CD4-positive, CD25-positive, alpha-beta regulatory T cell (primary cell): ENCODE measurements at regions not wholly inside any gene's neighbourhood (a gene's known extent, or its start where the extent isn't known, plus 50 kb on each side); places are given as distances from the start of the nearest gene placed in this dataset.
A peak's percentile ranks its signal among the peaks of the same experiment; 100 is the strongest.

Experiments used
- ATAC-seq, 2 donors: fragments of 150-1000 bp; cut with Tn5 transposase; one replicate each; pipeline ENCODE4 v1.10.0; 2021; ENCODE audit warnings: low read depth in 2 of 2, moderate number of reproducible peaks in 2 of 2, moderate library complexity in 1 of 2
- DNase-seq, 3 donors: peaks; one replicate each; pipeline versions ENCODE4 v3.0.0 to v3.0.0-alpha.2; 2012 to 2022; ENCODE audit warnings: mixed read lengths in 1 of 3
- H3K27ac ChIP-seq: one replicate; pipeline ENCODE4 v1.7.0; 2013; ENCODE audit warnings: mild to moderate bottlenecking, low read length; ENCODE audit not compliant: insufficient read depth, poor library complexity, severe bottlenecking
- H3K27me3 ChIP-seq: one replicate; pipeline ENCODE4 v1.7.0; 2013; ENCODE audit warnings: low read length; ENCODE audit not compliant: control insufficient read depth, insufficient read depth
- H3K36me3 ChIP-seq: one replicate; pipeline ENCODE4 v1.7.0; 2013; ENCODE audit warnings: mild to moderate bottlenecking, low read length, moderate library complexity; ENCODE audit not compliant: control insufficient read depth, insufficient read depth
- H3K4me1 ChIP-seq: 2 replicates; pipeline ENCODE4 v1.7.0; 2013; ENCODE audit warnings: mild to moderate bottlenecking, low read length; ENCODE audit not compliant: insufficient read depth, control insufficient read depth, poor library complexity, severe bottlenecking
- H3K4me3 ChIP-seq: one replicate; pipeline ENCODE4 v1.7.0; 2013; ENCODE audit warnings: low read depth, mild to moderate bottlenecking, low read length, moderate library complexity
- H3K9me3 ChIP-seq, 2 experiments: 1 replicate in 1 of 2; 2 replicates in 1 of 2; pipeline ENCODE4 v1.7.0; 2013; ENCODE audit warnings: low read length in 2 of 2, mild to moderate bottlenecking in 1 of 2, moderate library complexity in 1 of 2; ENCODE audit not compliant: control insufficient read depth in 2 of 2
- H3K27ac Mint-ChIP-seq, 3 donors: one replicate each; pipeline ENCODE4 v1.8.0; 2020 to 2022; ENCODE audit warnings: mild to moderate bottlenecking in 3 of 3, mixed read lengths in 3 of 3, moderate library complexity in 2 of 3
- H3K27me3 Mint-ChIP-seq: one replicate; pipeline ENCODE4 v1.8.0; 2022; ENCODE audit warnings: mild to moderate bottlenecking, mixed read lengths
- H3K36me3 Mint-ChIP-seq: one replicate; pipeline ENCODE4 v1.8.0; 2020; ENCODE audit warnings: mixed read lengths
- H3K4me1 Mint-ChIP-seq, 4 donors: one replicate each; pipeline ENCODE4 v1.8.0; 2020 to 2022; ENCODE audit warnings: mixed read lengths in 4 of 4, mild to moderate bottlenecking in 1 of 4
- H3K4me3 Mint-ChIP-seq, 4 donors: one replicate each; pipeline ENCODE4 v1.8.0; 2020 to 2022; ENCODE audit warnings: mild to moderate bottlenecking in 4 of 4, mixed read lengths in 4 of 4, moderate library complexity in 3 of 4
- H3K9me3 Mint-ChIP-seq, 7 donors: one replicate each; pipeline ENCODE4 v1.8.0; 2020 to 2022; ENCODE audit warnings: mixed read lengths in 7 of 7, mild to moderate bottlenecking in 3 of 7, moderate library complexity in 2 of 7

DNA sequence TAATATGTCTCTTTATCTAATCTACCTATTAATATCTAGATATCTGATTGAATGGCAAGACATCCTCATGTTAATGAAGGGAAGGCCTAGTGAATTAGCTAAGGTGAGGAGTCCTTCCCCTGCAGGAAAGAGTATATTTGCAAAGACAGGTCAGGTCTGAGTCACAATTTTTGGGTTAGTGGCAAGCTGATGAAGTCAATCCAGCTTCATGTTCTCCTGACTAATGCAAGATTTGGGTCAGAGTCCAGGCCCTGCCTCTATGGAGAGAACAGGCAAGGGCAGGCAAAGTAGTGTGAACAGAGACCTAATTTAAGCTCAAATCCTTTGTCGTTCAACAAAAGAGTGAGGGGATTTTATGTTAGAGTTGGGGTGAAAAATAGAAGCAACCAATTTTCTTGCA lies 496.7 kb downstream of the BMP2 start:
- DNase-seq (no peak), ATAC-seq (no peak)
- Histone ChIP-seq H3K27ac (no peak overlapping the region), H3K9me3 (peaks cover 0 to 2% of the 10 kb centered on the region in 2 experiments), H3K4me3 (no peak overlapping the region), H3K4me1 (no peaks in the 10 kb centered on the region), H3K36me3 (no peaks in the 10 kb centered on the region), H3K27me3 (no peaks in the 10 kb centered on the region)
- H3K36me3 Mint-ChIP-seq = no peaks in the 10 kb centered on the region
- peaks cover 3 to 17% (median 7%) of the 10 kb centered on the region in 7 donors for H3K9me3 Mint-ChIP-seq
- no peaks in the 10 kb centered on the region for H3K27me3 Mint-ChIP-seq
- H3K27ac Mint-ChIP-seq = no peak overlapping the region
- no peak overlapping the region for H3K4me3 Mint-ChIP-seq
- no peaks in the 10 kb centered on the region for H3K4me1 Mint-ChIP-seq

DNA sequence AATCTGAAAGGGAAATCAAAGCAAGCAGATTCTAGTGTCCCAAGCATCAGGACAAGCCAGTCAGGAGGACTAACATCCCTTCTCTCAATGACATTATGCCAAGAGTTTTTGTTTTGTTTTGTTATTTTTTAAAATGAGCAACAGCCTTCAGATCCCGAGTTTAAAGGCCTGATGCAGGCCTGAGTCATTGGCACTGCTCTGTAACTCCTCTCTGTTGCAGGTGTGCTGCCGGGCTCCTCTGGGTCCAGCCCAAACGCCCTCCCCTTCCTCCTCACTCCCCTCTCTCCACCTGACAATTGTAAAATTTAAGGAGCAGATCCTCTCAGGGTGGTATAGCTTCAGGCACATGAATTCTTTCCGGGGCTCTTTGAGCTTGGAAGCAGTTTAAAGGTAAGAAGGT lies 502.0 kb downstream of the BMP2 start:
- no peaks in the 10 kb centered on the region for H3K9me3 ChIP-seq
- ATAC-seq (no peak), DNase-seq (no peak)
- no peaks in the 10 kb centered on the region for H3K27me3 ChIP-seq
- H3K27me3 Mint-ChIP-seq = no peaks in the 10 kb centered on the region
- H3K4me1 ChIP-seq = no peaks in the 10 kb centered on the region
- H3K9me3 Mint-ChIP-seq = peaks cover 2 to 30% (median 8%) of the 10 kb centered on the region in 7 donors
- H3K4me3 ChIP-seq = no peak overlapping the region
- H3K4me3 Mint-ChIP-seq = no peak overlapping the region
- H3K27ac ChIP-seq = no peak overlapping the region
- no peaks in the 10 kb centered on the region for H3K36me3 ChIP-seq
- no peaks in the 10 kb centered on the region for H3K36me3 Mint-ChIP-seq
- H3K4me1 Mint-ChIP-seq = no peaks in the 10 kb centered on the region
- no peak overlapping the region for H3K27ac Mint-ChIP-seq

DNA sequence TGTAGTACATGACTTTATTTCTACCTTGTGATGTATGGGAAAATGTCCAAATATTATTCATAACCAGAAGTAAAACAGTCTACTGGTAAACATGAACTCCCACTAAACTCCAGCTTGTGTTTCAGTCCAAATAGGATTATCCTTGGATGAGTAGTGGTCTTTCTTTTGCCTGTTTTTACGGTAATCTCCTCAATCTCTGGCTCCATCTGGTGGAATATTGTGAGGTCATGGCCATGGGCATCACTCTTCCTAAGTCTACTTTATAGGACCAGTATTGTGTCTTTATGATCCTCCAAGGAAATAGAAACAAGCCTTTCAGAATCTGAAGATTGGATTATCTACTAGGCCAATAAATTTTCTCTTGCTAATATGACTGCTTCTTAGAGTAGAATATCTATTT lies 505.0 kb downstream of the BMP2 start:
- no peaks in the 10 kb centered on the region for H3K27me3 ChIP-seq
- no peaks in the 10 kb centered on the region for H3K9me3 ChIP-seq
- Mint-ChIP-seq H3K27me3 (no peaks in the 10 kb centered on the region), H3K27ac (no peak overlapping the region), H3K9me3 (peaks cover 0 to 28% (median 8%) of the 10 kb centered on the region in 7 donors), H3K4me3 (no peak overlapping the region), H3K4me1 (no peaks in the 10 kb centered on the region), H3K36me3 (no peaks in the 10 kb centered on the region)
- H3K4me1 ChIP-seq = no peaks in the 10 kb centered on the region
- H3K4me3 ChIP-seq = no peak overlapping the region
- DNase-seq (no peak), ATAC-seq (no peak)
- no peaks in the 10 kb centered on the region for H3K36me3 ChIP-seq
- no peak overlapping the region for H3K27ac ChIP-seq

DNA sequence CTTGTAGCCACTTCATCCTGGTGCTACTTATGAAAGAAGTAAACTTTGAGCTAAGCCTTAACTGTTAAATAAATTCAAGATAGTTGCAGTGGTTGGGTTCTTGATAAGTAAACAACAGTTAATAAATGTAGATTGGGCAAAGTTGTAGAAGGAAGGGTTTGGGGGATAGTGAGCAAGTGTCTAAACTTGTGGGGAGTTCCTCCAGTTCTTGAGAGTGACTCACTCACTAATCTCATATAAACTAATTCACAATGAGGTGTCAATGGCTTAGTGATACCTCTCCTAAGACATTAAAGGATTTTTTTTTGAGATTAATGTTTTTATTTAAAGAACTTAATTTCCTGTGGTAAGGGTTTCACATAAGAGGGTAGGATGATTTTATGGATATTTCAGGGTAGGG lies 507.4 kb downstream of the BMP2 start:
- Histone ChIP-seq H3K4me3 (no peak overlapping the region), H3K9me3 (no peaks in the 10 kb centered on the region), H3K36me3 (no peaks in the 10 kb centered on the region), H3K27ac (no peak overlapping the region), H3K27me3 (no peaks in the 10 kb centered on the region), H3K4me1 (no peaks in the 10 kb centered on the region)
- ATAC-seq (no peak), DNase-seq (no peak)
- Mint-ChIP-seq H3K4me3 (no peak overlapping the region), H3K27me3 (no peaks in the 10 kb centered on the region), H3K27ac (no peak overlapping the region), H3K4me1 (no peaks in the 10 kb centered on the region), H3K9me3 (peaks cover 4 to 38% (median 6%) of the 10 kb centered on the region in 7 donors), H3K36me3 (no peaks in the 10 kb centered on the region)

DNA sequence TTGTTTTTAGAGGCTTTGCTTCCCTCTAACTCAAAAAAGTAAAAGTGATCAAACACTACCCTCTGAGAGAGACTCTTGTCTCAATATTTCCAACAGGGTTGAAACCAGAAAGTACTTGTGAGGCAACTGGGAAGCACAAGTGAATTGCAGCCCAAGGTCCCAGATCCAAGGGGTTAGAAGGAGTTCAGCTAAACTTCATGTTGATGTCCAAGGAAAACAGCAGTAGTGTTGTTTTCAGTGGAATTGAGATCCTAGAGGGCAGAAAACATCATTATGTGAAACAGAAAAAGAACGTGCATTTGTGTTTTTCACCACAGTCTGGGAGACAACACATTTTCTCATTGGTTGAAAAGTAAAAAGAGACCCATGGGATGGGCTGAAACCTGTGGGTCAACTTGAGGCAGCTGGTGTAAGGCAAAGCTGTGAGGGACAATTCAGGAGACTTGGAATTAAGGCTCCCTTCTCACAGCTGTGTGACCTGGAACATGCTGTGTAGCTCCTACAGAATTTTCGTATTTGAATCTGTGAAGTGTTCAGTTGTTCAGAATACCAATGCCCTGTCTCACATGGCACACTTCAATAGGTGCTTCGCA lies 508.3 kb downstream of the BMP2 start:
- H3K4me3 ChIP-seq = no peak overlapping the region
- peaks cover 4 to 36% (median 6%) of the 10 kb centered on the region in 7 donors for H3K9me3 Mint-ChIP-seq
- ATAC-seq = no peak

DNA sequence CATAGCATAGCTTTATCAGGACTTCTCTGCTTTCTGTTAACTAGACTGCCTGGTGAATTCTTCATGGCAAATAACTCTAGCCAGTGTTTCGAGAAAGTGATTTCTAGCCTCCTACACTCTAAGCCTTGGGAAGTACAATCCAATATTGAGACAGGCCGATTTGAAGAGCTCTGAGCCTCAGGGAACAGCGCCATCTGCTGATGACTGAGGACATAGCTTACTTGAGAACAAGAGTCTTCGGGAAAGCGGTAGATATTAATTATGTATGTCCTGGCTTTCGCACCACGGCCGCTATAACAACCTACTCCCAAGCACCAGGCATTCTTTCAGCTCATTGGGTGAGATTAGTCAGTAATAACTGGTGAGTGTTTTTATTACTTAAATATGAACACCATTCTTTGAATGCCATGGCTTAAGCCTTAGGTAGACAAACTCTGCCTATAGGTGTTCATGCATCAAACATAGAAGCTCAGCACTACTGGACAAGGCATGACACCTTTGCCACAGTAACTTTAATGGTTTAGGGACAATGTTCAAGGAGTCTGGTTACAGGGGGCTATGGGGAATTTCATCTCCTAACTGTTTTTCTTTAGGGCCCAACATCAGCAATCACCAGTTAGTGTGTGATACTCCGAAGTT lies 518.6 kb downstream of the BMP2 start:
- Mint-ChIP-seq H3K4me3 (no peak overlapping the region), H3K36me3 (no peaks in the 10 kb centered on the region), H3K27me3 (no peaks in the 10 kb centered on the region), H3K27ac (no peak overlapping the region), H3K4me1 (no peaks in the 10 kb centered on the region), H3K9me3 (peaks cover 0 to 11% (median 4%) of the 10 kb centered on the region in 7 donors)
- no peaks in the 10 kb centered on the region for H3K4me1 ChIP-seq
- no peaks in the 10 kb centered on the region for H3K9me3 ChIP-seq
- no peaks in the 10 kb centered on the region for H3K36me3 ChIP-seq
- peak in 1 of 3 donors; percentile 42 for DNase-seq
- no peak overlapping the region for H3K4me3 ChIP-seq
- no peak overlapping the region for H3K27ac ChIP-seq
- no peak for ATAC-seq
- no peaks in the 10 kb centered on the region for H3K27me3 ChIP-seq

More for the DNA sequence above, 508.3 kb downstream of the BMP2 start:
- H3K27me3 ChIP-seq = no peaks in the 10 kb centered on the region
- H3K27ac Mint-ChIP-seq = no peak overlapping the region
- no peak for DNase-seq
- H3K36me3 ChIP-seq = no peaks in the 10 kb centered on the region
- no peaks in the 10 kb centered on the region for H3K4me1 Mint-ChIP-seq
- no peaks in the 10 kb centered on the region for H3K9me3 ChIP-seq
- H3K36me3 Mint-ChIP-seq = no peaks in the 10 kb centered on the region
- no peak overlapping the region for H3K4me3 Mint-ChIP-seq
- H3K4me1 ChIP-seq = no peaks in the 10 kb centered on the region
- no peaks in the 10 kb centered on the region for H3K27me3 Mint-ChIP-seq
- H3K27ac ChIP-seq = no peak overlapping the region

DNA sequence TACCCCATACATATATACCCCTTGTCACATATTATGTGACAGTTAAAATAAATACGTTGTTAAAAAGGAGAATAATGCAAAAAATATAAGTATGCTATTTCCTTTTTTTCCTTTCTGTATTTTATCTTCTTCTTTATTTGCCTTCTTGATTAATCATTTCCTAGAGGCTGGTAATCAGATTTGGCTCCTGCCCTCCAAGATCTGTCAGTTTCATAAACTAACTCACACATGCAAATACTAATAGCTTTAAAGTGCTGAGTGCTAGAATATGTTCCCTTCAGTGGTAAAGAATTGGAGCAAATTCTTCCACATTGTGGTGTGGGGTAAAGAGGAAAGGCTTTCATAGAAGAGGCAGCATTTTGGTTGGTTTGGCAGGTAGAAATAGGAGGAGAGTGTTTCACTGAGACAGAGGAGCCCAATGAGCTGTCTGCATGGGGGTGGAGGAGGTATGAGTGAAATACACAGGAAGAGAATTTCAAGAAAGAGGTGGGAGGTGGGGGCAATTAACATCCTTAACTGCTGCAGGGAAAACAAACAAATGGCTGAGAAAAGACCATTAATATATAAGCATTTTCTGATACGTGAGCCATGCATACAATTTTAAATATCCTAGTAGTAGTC lies 523.9 kb downstream of the BMP2 start:
- H3K27ac Mint-ChIP-seq = no peak overlapping the region
- H3K27me3 Mint-ChIP-seq = no peaks in the 10 kb centered on the region
- H3K27me3 ChIP-seq = no peaks in the 10 kb centered on the region
- H3K9me3 ChIP-seq = no peaks in the 10 kb centered on the region
- ATAC-seq (no peak), DNase-seq (no peak)
- peaks cover 0 to 8% (median 4%) of the 10 kb centered on the region in 7 donors for H3K9me3 Mint-ChIP-seq
- H3K4me1 Mint-ChIP-seq = no peaks in the 10 kb centered on the region
- no peaks in the 10 kb centered on the region for H3K4me1 ChIP-seq
- H3K36me3 ChIP-seq = no peaks in the 10 kb centered on the region
- no peaks in the 10 kb centered on the region for H3K36me3 Mint-ChIP-seq
- H3K4me3 Mint-ChIP-seq = no peak overlapping the region
- H3K4me3 ChIP-seq = no peak overlapping the region
- H3K27ac ChIP-seq = no peak overlapping the region

DNA sequence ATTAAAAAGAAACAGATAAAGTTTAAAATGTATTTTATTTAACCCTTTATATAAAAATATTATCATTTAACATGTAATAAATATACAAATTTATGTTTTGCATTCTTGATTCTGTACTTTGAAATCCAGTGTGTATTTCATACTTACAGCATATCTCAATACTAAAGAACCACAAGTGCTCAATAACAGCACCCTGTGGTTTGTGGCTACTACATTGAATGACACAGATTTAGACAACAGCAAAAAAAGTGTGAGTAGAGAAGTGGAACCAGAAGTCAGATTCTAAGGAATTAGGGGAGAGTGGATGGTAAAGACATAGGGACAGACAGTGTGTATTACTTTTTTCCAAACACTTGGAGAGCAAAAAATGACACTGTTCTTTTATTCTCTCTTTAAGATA lies 524.5 kb downstream of the BMP2 start:
- no peaks in the 10 kb centered on the region for H3K4me1 ChIP-seq
- ATAC-seq (no peak), DNase-seq (no peak)
- H3K4me3 ChIP-seq = no peak overlapping the region
- no peaks in the 10 kb centered on the region for H3K9me3 ChIP-seq
- H3K27me3 Mint-ChIP-seq = no peaks in the 10 kb centered on the region
- H3K27me3 ChIP-seq = no peaks in the 10 kb centered on the region
- no peak overlapping the region for H3K27ac ChIP-seq
- no peak overlapping the region for H3K4me3 Mint-ChIP-seq
- peaks cover under 1 to 8% (median 4%) of the 10 kb centered on the region in 7 donors for H3K9me3 Mint-ChIP-seq
- H3K27ac Mint-ChIP-seq = no peak overlapping the region
- H3K36me3 ChIP-seq = no peaks in the 10 kb centered on the region
- H3K36me3 Mint-ChIP-seq = no peaks in the 10 kb centered on the region
- H3K4me1 Mint-ChIP-seq = no peaks in the 10 kb centered on the region
